Fibroblast of lung (primary cell): ENCODE measurements at regions not wholly inside any gene's neighbourhood (a gene's known extent, or its start where the extent isn't known, plus 50 kb on each side); places are given as distances from the start of the nearest gene placed in this dataset.

Experiments used
- DNase-seq, 2 donors: peaks; one replicate each; pipeline versions ENCODE4 v3.0.0 to v3.0.0-alpha.2; 2010; ENCODE audit warnings: low read depth in 2 of 2
- H2AFZ ChIP-seq: 2 replicates; pipeline ENCODE4 v1.5.1; 2012; ENCODE audit warnings: low read length, control low read depth, inconsistent platforms
- H3K27ac ChIP-seq: 2 replicates; pipeline ENCODE4 v1.5.1; 2011; ENCODE audit warnings: low read length, control low read depth; ENCODE audit not compliant: insufficient read depth
- H3K27me3 ChIP-seq: 2 replicates; pipeline ENCODE4 v1.5.1; 2011; ENCODE audit warnings: mild to moderate bottlenecking, low read length; ENCODE audit not compliant: control insufficient read depth, insufficient read depth
- H3K36me3 ChIP-seq: 2 replicates; pipeline ENCODE4 v1.5.1; 2011; ENCODE audit warnings: low read length; ENCODE audit not compliant: control insufficient read depth, insufficient read depth
- H3K4me1 ChIP-seq: 2 replicates; pipeline ENCODE4 v1.5.1; 2011; ENCODE audit warnings: low read length; ENCODE audit not compliant: control insufficient read depth, insufficient read depth; ENCODE audit errors: extremely low read depth
- H3K4me2 ChIP-seq: 2 replicates; pipeline ENCODE4 v1.5.1; 2011; ENCODE audit warnings: low read length, control low read depth; ENCODE audit not compliant: insufficient read depth; ENCODE audit errors: extremely low read depth
- H3K4me3 ChIP-seq, 4 experiments: fragments of 200-600 bp in 1 of 4; sonication (generic) in 1 of 4; replicated peaks in 1 of 4; 2 replicates each; pipeline ENCODE4 v1.5.1; 2011 to 2016; ENCODE audit warnings: low read length in 4 of 4, low read depth in 3 of 4, mild to moderate bottlenecking in 3 of 4, control low read depth in 2 of 4, inconsistent platforms in 1 of 4, mixed read lengths in 1 of 4; ENCODE audit not compliant: insufficient read depth in 1 of 4; ENCODE audit errors: control extremely low read depth in 1 of 4
- H3K79me2 ChIP-seq: 2 replicates; pipeline ENCODE4 v1.5.1; 2012; ENCODE audit warnings: mild to moderate bottlenecking, low read length, inconsistent platforms; ENCODE audit not compliant: control insufficient read depth, insufficient read depth
- H3K9ac ChIP-seq: 2 replicates; pipeline ENCODE4 v1.5.1; 2011; ENCODE audit warnings: mild to moderate bottlenecking, low read length, control low read depth; ENCODE audit not compliant: insufficient read depth
- H3K9me3 ChIP-seq: 2 replicates; pipeline ENCODE4 v1.5.1; 2012; ENCODE audit warnings: low read depth, low read length; ENCODE audit not compliant: control insufficient read depth, insufficient read depth
- H4K20me1 ChIP-seq: 2 replicates; pipeline ENCODE4 v1.5.1; 2011; ENCODE audit warnings: low read length; ENCODE audit not compliant: control insufficient read depth, insufficient read depth; ENCODE audit errors: extremely low read depth
- EZH2 ChIP-seq: IDR thresholded peaks from 2 replicates; pipeline ENCODE4 v1.5.1; 2012; ENCODE audit warnings: low read length, control low read depth, mild to moderate bottlenecking; ENCODE audit errors: missing control alignments
- TF ChIP-seq, protein P1 (sequence below), 2 donors: IDR thresholded peaks in 1 of 2; conservative IDR thresholded peaks in 1 of 2; 1 replicate in 1 of 2; 2 replicates in 1 of 2; pipeline ENCODE4 v1.5.1; 2011 to 2012; ENCODE audit warnings: low read length in 2 of 2, control low read depth in 1 of 2, inconsistent platforms in 1 of 2, low read depth in 1 of 2, mild to moderate bottlenecking in 1 of 2

DNA sequence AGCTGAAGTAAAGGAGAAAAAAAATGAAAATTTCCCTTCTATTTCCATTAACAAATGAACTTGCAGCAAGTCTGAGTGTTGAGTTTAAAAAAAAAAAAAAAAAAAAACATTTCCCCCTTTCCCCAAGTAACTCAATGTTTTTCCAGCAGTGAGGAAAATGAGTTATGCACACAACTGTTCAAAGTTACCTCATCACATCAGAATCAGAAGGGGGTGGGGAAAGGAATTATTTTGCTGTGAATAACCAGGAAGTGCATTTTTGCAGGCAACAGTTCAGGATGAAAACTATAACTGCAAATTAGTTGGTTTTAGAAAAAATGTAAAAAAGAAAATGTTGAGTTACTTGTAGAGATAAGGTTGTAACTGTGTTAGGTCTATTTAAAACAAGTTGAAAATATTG is 568.9 kb upstream of the CITED2 start:
- H3K79me2 ChIP-seq, result no peaks in the 10 kb centered on the region
- TF ChIP-seq EZH2, result no peak
- TF ChIP-seq, protein P1, sequence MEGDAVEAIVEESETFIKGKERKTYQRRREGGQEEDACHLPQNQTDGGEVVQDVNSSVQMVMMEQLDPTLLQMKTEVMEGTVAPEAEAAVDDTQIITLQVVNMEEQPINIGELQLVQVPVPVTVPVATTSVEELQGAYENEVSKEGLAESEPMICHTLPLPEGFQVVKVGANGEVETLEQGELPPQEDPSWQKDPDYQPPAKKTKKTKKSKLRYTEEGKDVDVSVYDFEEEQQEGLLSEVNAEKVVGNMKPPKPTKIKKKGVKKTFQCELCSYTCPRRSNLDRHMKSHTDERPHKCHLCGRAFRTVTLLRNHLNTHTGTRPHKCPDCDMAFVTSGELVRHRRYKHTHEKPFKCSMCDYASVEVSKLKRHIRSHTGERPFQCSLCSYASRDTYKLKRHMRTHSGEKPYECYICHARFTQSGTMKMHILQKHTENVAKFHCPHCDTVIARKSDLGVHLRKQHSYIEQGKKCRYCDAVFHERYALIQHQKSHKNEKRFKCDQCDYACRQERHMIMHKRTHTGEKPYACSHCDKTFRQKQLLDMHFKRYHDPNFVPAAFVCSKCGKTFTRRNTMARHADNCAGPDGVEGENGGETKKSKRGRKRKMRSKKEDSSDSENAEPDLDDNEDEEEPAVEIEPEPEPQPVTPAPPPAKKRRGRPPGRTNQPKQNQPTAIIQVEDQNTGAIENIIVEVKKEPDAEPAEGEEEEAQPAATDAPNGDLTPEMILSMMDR (conservative IDR thresholded peaks at IDR 0.05 in 1 of 2, IDR thresholded peaks at IDR 0.05 in 1 of 2; ENCODE audit: low read depth in 1 of 2, low read length in 2 of 2), result no peak
- H3K4me3 ChIP-seq, result no peak overlapping the region
- H3K4me1 ChIP-seq, result peaks cover 4% of the 10 kb centered on the region
- H3K9ac ChIP-seq, result no peak overlapping the region
- no peaks in the 10 kb centered on the region for H4K20me1 ChIP-seq
- H3K27me3 ChIP-seq, result no peaks in the 10 kb centered on the region
- no peak overlapping the region for H2AFZ ChIP-seq
- peak overlapping the region; percentile 22 for H3K27ac ChIP-seq
- H3K4me2 ChIP-seq, result no peak overlapping the region
- no peaks in the 10 kb centered on the region for H3K36me3 ChIP-seq
- DNase-seq, result peak; percentile 84 to 97
- no peaks in the 10 kb centered on the region for H3K9me3 ChIP-seq

DNA sequence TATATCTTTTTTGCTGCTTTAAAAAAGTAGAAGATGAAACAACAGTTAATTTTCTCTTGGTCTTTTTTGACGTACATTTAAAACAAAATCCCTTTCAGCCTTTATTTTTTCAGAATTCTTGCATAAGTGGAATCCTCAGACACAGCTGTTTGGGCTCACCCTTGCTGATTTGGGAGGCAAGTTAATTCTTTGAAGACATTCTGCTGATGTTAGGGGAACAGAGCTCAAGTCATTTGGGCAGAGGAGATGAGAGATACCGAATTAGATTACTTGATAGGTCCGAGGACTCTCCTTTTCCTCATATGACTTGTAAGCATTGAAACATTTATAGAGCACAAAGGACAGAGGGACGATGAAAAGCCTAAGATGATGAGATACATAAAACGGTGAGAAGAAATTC is 567.9 kb upstream of the CITED2 start:
- TF ChIP-seq EZH2, result no peak
- TF ChIP-seq, protein P1 (conservative IDR thresholded peaks at IDR 0.05 in 1 of 2, IDR thresholded peaks at IDR 0.05 in 1 of 2; ENCODE audit: low read depth in 1 of 2, low read length in 2 of 2), result no peak

DNA sequence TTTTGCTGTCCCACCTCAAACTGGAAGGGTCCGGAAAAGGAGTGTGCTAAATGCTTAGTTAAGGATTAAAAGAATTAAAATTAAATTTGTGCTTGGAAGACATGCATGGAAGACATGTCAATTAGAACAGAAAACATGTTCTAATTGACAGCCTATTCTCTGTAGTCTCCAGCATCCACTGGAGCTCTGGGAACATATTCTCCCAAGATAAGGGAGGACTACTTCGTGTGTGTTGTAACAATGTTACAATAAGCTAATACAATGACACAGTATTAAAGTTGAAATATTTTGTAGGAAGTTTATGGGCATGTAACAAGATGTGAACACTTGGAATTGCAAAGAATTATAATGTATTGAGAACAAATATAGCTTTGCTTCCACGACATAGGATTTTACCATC is 567.4 kb upstream of the CITED2 start:
- Histone ChIP-seq H3K27me3 (no peaks in the 10 kb centered on the region), H4K20me1 (no peaks in the 10 kb centered on the region), H3K79me2 (no peaks in the 10 kb centered on the region), H3K9ac (no peak overlapping the region), H3K9me3 (no peaks in the 10 kb centered on the region), H3K4me2 (no peak overlapping the region), H3K27ac (no peak overlapping the region), H2AFZ (no peak overlapping the region), H3K4me3 (no peak overlapping the region), H3K4me1 (peaks cover 4% of the 10 kb centered on the region), H3K36me3 (no peaks in the 10 kb centered on the region)
- DNase-seq, result no peak
- TF ChIP-seq, protein P1 (conservative IDR thresholded peaks at IDR 0.05 in 1 of 2, IDR thresholded peaks at IDR 0.05 in 1 of 2; ENCODE audit: low read depth in 1 of 2, low read length in 2 of 2), result no peak
- no peak for TF ChIP-seq EZH2

More for the DNA sequence above, 567.9 kb upstream of the CITED2 start:
- Histone ChIP-seq H4K20me1 (no peaks in the 10 kb centered on the region), H3K79me2 (no peaks in the 10 kb centered on the region), H3K4me3 (no peak overlapping the region), H3K9me3 (no peaks in the 10 kb centered on the region), H3K27me3 (no peaks in the 10 kb centered on the region), H3K4me1 (peaks cover 4% of the 10 kb centered on the region), H2AFZ (peak overlapping the region; percentile 55), H3K27ac (no peak overlapping the region), H3K4me2 (no peak overlapping the region), H3K36me3 (no peaks in the 10 kb centered on the region), H3K9ac (no peak overlapping the region)
- DNase-seq, result no peak
